Tibial nerve (tissue), 4 donors: ENCODE measurements at regions not wholly inside any gene's neighbourhood (a gene's known extent, or its start where the extent isn't known, plus 50 kb on each side); places are given as distances from the start of the nearest gene placed in this dataset.
"Not testable (repeated sequence)": the region's sequence is repeated elsewhere in the genome, so short reads cannot be mapped to it uniquely, and the experiment has no call there.

Experiments used
- DNase-seq, 2 donors: peaks; one replicate each; pipeline ENCODE4 v3.0.0-alpha.2; 2019; ENCODE audit warnings: low spot score in 2 of 2
- H3K27ac ChIP-seq, 4 donors: fragments of 200-600 bp; sonication (generic) in 3 of 4; one replicate each; pipeline ENCODE4 v1.5.1; 2017 to 2019; ENCODE audit warnings: mild to moderate bottlenecking in 1 of 4
- H3K27me3 ChIP-seq, 2 donors: fragments of 200-600 bp; sonication (generic) in 1 of 2; one replicate each; pipeline versions ENCODE4 v1.5.1 to v1.6.0; 2017 to 2019
- H3K36me3 ChIP-seq, 3 donors: fragments of 200-600 bp; sonication (generic); one replicate each; pipeline ENCODE4 v1.5.1; 2018 to 2019
- H3K4me1 ChIP-seq, 4 donors: fragments of 200-600 bp; sonication (generic) in 3 of 4; one replicate each; pipeline ENCODE4 v1.5.1; 2017 to 2019
- H3K4me3 ChIP-seq, 4 donors: fragments of 200-600 bp; sonication (generic) in 3 of 4; one replicate each; pipeline ENCODE4 v1.5.1; 2017 to 2019; ENCODE audit warnings: mild to moderate bottlenecking in 1 of 4, moderate library complexity in 1 of 4
- H3K9me3 ChIP-seq, 4 donors: fragments of 200-600 bp; sonication (generic) in 3 of 4; one replicate each; pipeline ENCODE4 v1.5.1; 2017 to 2019
- EP300 ChIP-seq, 2 donors: sonication (generic); formaldehyde crosslinking; IDR thresholded peaks; one replicate each; pipeline ENCODE4 v1.6.1; 2017; ENCODE audit warnings: antibody characterized with exemption in 2 of 2, mild to moderate bottlenecking in 1 of 2
- POLR2A ChIP-seq, 2 donors: fragments of 450-650 bp; IDR thresholded peaks; one replicate each; pipeline ENCODE4 v1.6.1; 2017; ENCODE audit warnings: antibody characterized with exemption in 2 of 2, mild to moderate bottlenecking in 2 of 2, moderate library complexity in 2 of 2
- WGBS, 2 donors: methylation state at CpG; one replicate each; pipeline ENCODE4 v1.1.5; 2018; 5-methylcytosine and 5-hydroxymethylcytosine counted together
- TF ChIP-seq, protein P1 (sequence below), 5 experiments: fragments of 200-600 bp in 3 of 5; fragments of 450-650 bp in 2 of 5; sonication (generic) in 3 of 5; IDR thresholded peaks; one replicate each; pipeline ENCODE4 v1.5.1; 2016 to 2019; ENCODE audit warnings: antibody characterized with exemption in 5 of 5, mild to moderate bottlenecking in 3 of 5, moderate library complexity in 2 of 5

DNA sequence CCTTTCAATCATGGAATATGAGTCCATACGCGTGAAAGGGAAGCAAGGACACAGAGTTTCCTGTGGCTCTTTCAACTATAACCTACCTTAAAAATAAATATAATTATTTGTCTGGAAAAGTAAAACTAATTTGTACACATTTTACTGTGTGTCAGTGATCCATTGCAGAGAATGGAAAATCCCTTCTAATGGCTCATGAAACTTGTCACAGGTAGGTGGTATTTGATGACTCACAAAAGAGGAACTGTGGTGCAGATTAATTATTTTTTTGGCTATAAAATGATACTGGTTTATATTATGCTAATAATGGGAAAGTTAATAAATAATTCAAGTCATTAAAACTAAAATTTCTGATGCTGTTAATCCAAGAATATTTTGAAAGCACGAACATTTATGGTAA lies 792.2 kb downstream of the METTL15 start:
- no peaks in the 10 kb centered on the region for H3K27me3 ChIP-seq
- H3K36me3 ChIP-seq = no peaks in the 10 kb centered on the region
- no peaks in the 10 kb centered on the region for H3K4me1 ChIP-seq
- WGBS, 2 donors = 75 to 93% methylated on average over 3 of the region's 3 CpGs
- no peaks in the 10 kb centered on the region for H3K9me3 ChIP-seq
- no peak for DNase-seq
- no peak for TF ChIP-seq POLR2A (IDR thresholded peaks at IDR 0.05)
- no peak overlapping the region for H3K27ac ChIP-seq
- H3K4me3 ChIP-seq = no peak overlapping the region

GRCh38 chr11:28899706-28900105 lies 791.5 kb downstream of the METTL15 start:
- Histone ChIP-seq H3K9me3 (no peaks in the 10 kb centered on the region), H3K27me3 (no peaks in the 10 kb centered on the region), H3K4me1 (no peaks in the 10 kb centered on the region), H3K27ac (no peak overlapping the region), H3K4me3 (no peak overlapping the region), H3K36me3 (no peaks in the 10 kb centered on the region)
- DNase-seq = no peak
- TF ChIP-seq POLR2A (IDR thresholded peaks at IDR 0.05) (no peak), EP300 (IDR thresholded peaks at IDR 0.05) (no peak)

DNA sequence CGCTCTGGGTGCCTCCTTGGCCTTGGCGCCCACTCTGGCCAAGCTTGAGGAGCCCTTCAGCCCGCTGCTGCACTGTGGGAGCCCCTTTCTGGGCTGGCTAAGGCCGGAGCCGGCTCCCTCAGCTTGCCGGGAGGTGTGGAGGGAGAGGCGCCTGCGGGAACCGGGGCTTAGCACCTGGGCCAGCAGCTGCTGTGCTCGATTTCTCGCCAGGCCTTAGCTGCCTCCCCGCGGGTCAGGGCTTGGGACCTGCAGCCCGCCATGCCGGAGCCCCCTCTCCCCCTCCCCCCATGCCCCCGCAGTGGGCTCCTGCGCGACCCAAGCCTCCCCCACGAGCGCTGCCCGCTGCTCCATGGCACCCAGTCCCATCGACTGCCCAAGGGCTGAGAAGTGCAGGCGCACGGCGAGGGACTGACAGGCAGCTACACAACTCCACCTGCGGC lies 782.4 kb downstream of the METTL15 start:
- H3K9me3 ChIP-seq, H3K4me3 ChIP-seq, H3K27me3 ChIP-seq, DNase-seq, H3K4me1 ChIP-seq, H3K27ac ChIP-seq, H3K36me3 ChIP-seq: not testable (repeated sequence)
- 90 to 97% methylated on average over 15 to 20 of the region's 26 CpGs for WGBS, 2 donors

GRCh38 chr11:28887681-28888080 lies 779.5 kb downstream of the METTL15 start:
- WGBS, 2 donors = 45 to 71% methylated on average over 1 of the region's 1 CpG
- DNase-seq = no peak
- Histone ChIP-seq H3K36me3 (no peaks in the 10 kb centered on the region), H3K9me3 (peaks cover 0 to 4% (median 0%) of the 10 kb centered on the region in 4 donors), H3K27ac (no peak overlapping the region), H3K4me1 (no peaks in the 10 kb centered on the region), H3K4me3 (no peak overlapping the region), H3K27me3 (no peaks in the 10 kb centered on the region)
- TF ChIP-seq EP300 (IDR thresholded peaks at IDR 0.05) (no peak), POLR2A (IDR thresholded peaks at IDR 0.05) (no peak)
- TF ChIP-seq, protein P1, sequence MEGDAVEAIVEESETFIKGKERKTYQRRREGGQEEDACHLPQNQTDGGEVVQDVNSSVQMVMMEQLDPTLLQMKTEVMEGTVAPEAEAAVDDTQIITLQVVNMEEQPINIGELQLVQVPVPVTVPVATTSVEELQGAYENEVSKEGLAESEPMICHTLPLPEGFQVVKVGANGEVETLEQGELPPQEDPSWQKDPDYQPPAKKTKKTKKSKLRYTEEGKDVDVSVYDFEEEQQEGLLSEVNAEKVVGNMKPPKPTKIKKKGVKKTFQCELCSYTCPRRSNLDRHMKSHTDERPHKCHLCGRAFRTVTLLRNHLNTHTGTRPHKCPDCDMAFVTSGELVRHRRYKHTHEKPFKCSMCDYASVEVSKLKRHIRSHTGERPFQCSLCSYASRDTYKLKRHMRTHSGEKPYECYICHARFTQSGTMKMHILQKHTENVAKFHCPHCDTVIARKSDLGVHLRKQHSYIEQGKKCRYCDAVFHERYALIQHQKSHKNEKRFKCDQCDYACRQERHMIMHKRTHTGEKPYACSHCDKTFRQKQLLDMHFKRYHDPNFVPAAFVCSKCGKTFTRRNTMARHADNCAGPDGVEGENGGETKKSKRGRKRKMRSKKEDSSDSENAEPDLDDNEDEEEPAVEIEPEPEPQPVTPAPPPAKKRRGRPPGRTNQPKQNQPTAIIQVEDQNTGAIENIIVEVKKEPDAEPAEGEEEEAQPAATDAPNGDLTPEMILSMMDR (IDR thresholded peaks at IDR 0.05) = no peak

GRCh38 chr11:28879869-28880268 lies 771.7 kb downstream of the METTL15 start:
- H3K27me3 ChIP-seq = no peaks in the 10 kb centered on the region
- H3K4me1 ChIP-seq = no peaks in the 10 kb centered on the region
- WGBS, 2 donors = 90 to 93% methylated on average over 2 of the region's 2 CpGs
- no peaks in the 10 kb centered on the region for H3K9me3 ChIP-seq
- no peak overlapping the region for H3K4me3 ChIP-seq
- no peaks in the 10 kb centered on the region for H3K36me3 ChIP-seq
- DNase-seq = no peak
- TF ChIP-seq, protein P1 (IDR thresholded peaks at IDR 0.05) = no peak
- no peak for TF ChIP-seq EP300 (IDR thresholded peaks at IDR 0.05)
- TF ChIP-seq POLR2A (IDR thresholded peaks at IDR 0.05) = no peak
- H3K27ac ChIP-seq = no peak overlapping the region

- H3K27me3 ChIP-seq = no peaks in the 10 kb centered on the region
- DNase-seq = no peak
- no peaks in the 10 kb centered on the region for H3K36me3 ChIP-seq
- H3K4me1 ChIP-seq = no peaks in the 10 kb centered on the region
- TF ChIP-seq POLR2A (IDR thresholded peaks at IDR 0.05) (no peak), EP300 (IDR thresholded peaks at IDR 0.05) (no peak)
- TF ChIP-seq, protein P1 (IDR thresholded peaks at IDR 0.05) = no peak
- 76 to 77% methylated on average over 4 of the region's 4 CpGs for WGBS, 2 donors
- no peaks in the 10 kb centered on the region for H3K9me3 ChIP-seq
- no peak overlapping the region for H3K4me3 ChIP-seq
- no peak overlapping the region for H3K27ac ChIP-seq
Observed at GRCh38 chr11:28878025-28878424, 769.8 kb downstream of the METTL15 start.

- Histone ChIP-seq H3K9me3 (no peaks in the 10 kb centered on the region), H3K4me1 (no peaks in the 10 kb centered on the region), H3K27ac (no peak overlapping the region), H3K4me3 (no peak overlapping the region), H3K36me3 (no peaks in the 10 kb centered on the region), H3K27me3 (no peaks in the 10 kb centered on the region)
- DNase-seq = no peak
- no peak for TF ChIP-seq EP300 (IDR thresholded peaks at IDR 0.05)
- TF ChIP-seq POLR2A (IDR thresholded peaks at IDR 0.05) = no peak
- TF ChIP-seq, protein P1 (IDR thresholded peaks at IDR 0.05) = no peak
Observed at GRCh38 chr11:28877340-28877739, 769.2 kb downstream of the METTL15 start.
